Colonic mucosa (tissue), 4 donors: ENCODE measurements at regions not wholly inside any gene's neighbourhood (a gene's known extent, or its start where the extent isn't known, plus 50 kb on each side); places are given as distances from the start of the nearest gene placed in this dataset.
A peak's percentile ranks its signal among the peaks of the same experiment; 100 is the strongest.

Experiments used
- DNase-seq: peaks from one replicate; pipeline ENCODE4 v3.0.0-alpha.2; 2020
- H3K27ac ChIP-seq: fragments of 200-600 bp; one replicate; pipeline ENCODE4 v1.8.0; 2021
- H3K27me3 ChIP-seq: fragments of 200-600 bp; one replicate; pipeline ENCODE4 v1.8.0; 2021
- H3K36me3 ChIP-seq: fragments of 200-600 bp; one replicate; pipeline ENCODE4 v1.8.0; 2021
- H3K4me1 ChIP-seq: fragments of 200-600 bp; one replicate; pipeline ENCODE4 v1.8.0; 2021; ENCODE audit warnings: mild to moderate bottlenecking
- H3K4me3 ChIP-seq: fragments of 200-600 bp; one replicate; pipeline ENCODE4 v1.8.0; 2021
- H3K9ac ChIP-seq, 2 donors: one replicate each; pipeline ENCODE4 v1.7.0; 2013; ENCODE audit warnings: control low read depth in 2 of 2, low read depth in 2 of 2, low read length in 2 of 2
- H3K9me3 ChIP-seq: fragments of 200-600 bp; one replicate; pipeline ENCODE4 v1.8.0; 2021
- CTCF ChIP-seq: fragments of 200-600 bp; IDR thresholded peaks from one replicate; pipeline ENCODE4 v1.8.0; 2022; ENCODE audit warnings: antibody characterized with exemption, mild to moderate bottlenecking
- intact Hi-C: fragments of 100-400 bp; cut with DNase I; formaldehyde crosslinking; loops from one replicate; pipeline ENCODE4 v1.14.1; 2022
- donor health status: healthy.
- donor health status: DM: no; HTN: no; CAD: no.
- donor health status: DM: no; HTN: no; CAD: no.

GRCh38 chr1:207962716-207963426 is 51.9 kb upstream of the CD34 start:
- peak overlapping the region; percentile 93 for H3K27ac ChIP-seq
- peak overlapping the region; percentile 88 to 99 for H3K9ac ChIP-seq
- peak; percentile 71 for DNase-seq
- no peak for TF ChIP-seq CTCF
- H3K4me1 ChIP-seq = peaks cover 6% of the 10 kb centered on the region
- no peaks in the 10 kb centered on the region for H3K9me3 ChIP-seq
- peak overlapping the region; percentile 66 for H3K4me3 ChIP-seq
- H3K36me3 ChIP-seq = no peaks in the 10 kb centered on the region
- intact Hi-C loops = loop anchor here (5.0 kb wide), 1 partner anchor 131 kb away; no protein-coding TSS in a partner anchor
- peaks cover 10% of the 10 kb centered on the region for H3K27me3 ChIP-seq
